Mucosa of descending colon (tissue), 3 donors: ENCODE measurements at regions not wholly inside any gene's neighbourhood (a gene's known extent, or its start where the extent isn't known, plus 50 kb on each side); places are given as distances from the start of the nearest gene placed in this dataset.

ENCODE experiments used
- ATAC-seq: fragments of 200-7000 bp; cut with Tn5 transposase; one replicate; pipeline ENCODE4 v1.9.1; 2020; ENCODE audit warnings: mild to moderate bottlenecking, moderate library complexity
- DNase-seq, 3 donors: peaks; one replicate each; pipeline ENCODE4 v3.0.0-alpha.2; 2020
- H3K36me3 ChIP-seq: fragments of 200-600 bp; one replicate; pipeline ENCODE4 v1.8.0; 2021; ENCODE audit warnings: low read depth, mild to moderate bottlenecking
- H3K4me1 ChIP-seq: fragments of 200-600 bp; one replicate; pipeline ENCODE4 v1.8.0; 2021; ENCODE audit warnings: low read depth, mild to moderate bottlenecking
- H3K4me3 ChIP-seq: fragments of 200-600 bp; one replicate; pipeline ENCODE4 v1.8.0; 2021; ENCODE audit warnings: mild to moderate bottlenecking
- H3K9me3 ChIP-seq: fragments of 200-600 bp; one replicate; pipeline ENCODE4 v1.8.0; 2021; ENCODE audit warnings: mild to moderate bottlenecking
- CTCF ChIP-seq: fragments of 200-600 bp; IDR thresholded peaks from one replicate; pipeline ENCODE4 v1.8.0; 2022; ENCODE audit warnings: antibody characterized with exemption, mild to moderate bottlenecking
- intact Hi-C, 2 donors: fragments of 100-400 bp; cut with DNase I in 1 of 2; cut with micrococcal nuclease in 1 of 2; formaldehyde crosslinking; loops; one replicate each; pipeline versions ENCODE4 v1.11.0 to v1.11.1; 2022; cut with DNase I, micrococcal nuclease
- donor health status: DM: no; HTN: no; CAD: no; lungs with moderate emphysema.
- donor health status: DM: no; HTN: no; CAD: no.
- donor health status: DM: no; HTN: yes; CAD: no.

- Histone ChIP-seq H3K4me3 (no peak overlapping the region), H3K9me3 (no peaks in the 10 kb centered on the region), H3K4me1 (no peaks in the 10 kb centered on the region), H3K36me3 (no peaks in the 10 kb centered on the region)
- intact Hi-C loops: no loop called here
- DNase-seq (no peak), ATAC-seq (no peak)
- TF ChIP-seq CTCF: no peak
Measured at GRCh38 chr6:128631031-128631430, 110.6 kb upstream of the PTPRK start.

GRCh38 chr6:128630213-128630612 lies 109.8 kb upstream of the PTPRK start:
- peak in 1 of 3 donors; percentile 1 for DNase-seq
- Histone ChIP-seq H3K4me1 (no peaks in the 10 kb centered on the region), H3K4me3 (no peak overlapping the region), H3K36me3 (no peaks in the 10 kb centered on the region), H3K9me3 (no peaks in the 10 kb centered on the region)
- intact Hi-C loops: no loop called here
- no peak for TF ChIP-seq CTCF
- ATAC-seq: peak; percentile 68

- no peak for DNase-seq
- no peak for ATAC-seq
- no peak overlapping the region for H3K4me3 ChIP-seq
- intact Hi-C loops: no loop called here
- no peaks in the 10 kb centered on the region for H3K9me3 ChIP-seq
- no peak for TF ChIP-seq CTCF
- no peaks in the 10 kb centered on the region for H3K36me3 ChIP-seq
- no peaks in the 10 kb centered on the region for H3K4me1 ChIP-seq
Measured at GRCh38 chr6:128617285-128617684, 96.9 kb upstream of the PTPRK start.

- Histone ChIP-seq H3K4me1 (no peaks in the 10 kb centered on the region), H3K9me3 (no peaks in the 10 kb centered on the region), H3K36me3 (no peaks in the 10 kb centered on the region), H3K4me3 (no peak overlapping the region)
- no peak for TF ChIP-seq CTCF
- intact Hi-C loops: no loop called here
- DNase-seq (no peak), ATAC-seq (no peak)
Measured at GRCh38 chr6:128616342-128616741, 95.9 kb upstream of the PTPRK start.

GRCh38 chr6:128606611-128607010 lies 86.2 kb upstream of the PTPRK start:
- no peak for TF ChIP-seq CTCF
- no peaks in the 10 kb centered on the region for H3K4me1 ChIP-seq
- no peaks in the 10 kb centered on the region for H3K9me3 ChIP-seq
- H3K4me3 ChIP-seq: no peak overlapping the region
- no peaks in the 10 kb centered on the region for H3K36me3 ChIP-seq
- intact Hi-C loops: no loop called here
- DNase-seq (no peak), ATAC-seq (no peak)

GRCh38 chr6:128605961-128606360 lies 85.6 kb upstream of the PTPRK start:
- Histone ChIP-seq H3K4me1 (no peaks in the 10 kb centered on the region), H3K4me3 (no peak overlapping the region), H3K36me3 (no peaks in the 10 kb centered on the region), H3K9me3 (no peaks in the 10 kb centered on the region)
- ATAC-seq: no peak
- intact Hi-C loops: no loop called here
- TF ChIP-seq CTCF: no peak
- DNase-seq: no peak
